WERI-Rb-1 (cell line): ENCODE measurements at regions not wholly inside any gene's neighbourhood (a gene's known extent, or its start where the extent isn't known, plus 50 kb on each side); places are given as distances from the start of the nearest gene placed in this dataset.
A peak's percentile ranks its signal among the peaks of the same experiment; 100 is the strongest.
"Not testable (repeated sequence)": the region's sequence is repeated elsewhere in the genome, so short reads cannot be mapped to it uniquely, and the experiment has no call there.

ENCODE experiments used
- DNase-seq: peaks from one replicate; pipeline ENCODE4 v3.0.0-alpha.2; 2020
- H3K27ac ChIP-seq: fragments of 250-450 bp; sonication (Bioruptor Pico); 2 replicates; pipeline ENCODE4 v1.5.1; 2020; ENCODE audit warnings: mild to moderate bottlenecking, moderate library complexity
- H3K27me3 ChIP-seq: fragments of 250-450 bp; sonication (Bioruptor Pico); 2 replicates; pipeline ENCODE4 v1.5.1; 2021; ENCODE audit warnings: mild to moderate bottlenecking, low read depth, moderate library complexity; ENCODE audit not compliant: insufficient read depth, severe bottlenecking
- H3K36me3 ChIP-seq: fragments of 250-450 bp; sonication (Bioruptor Pico); 2 replicates; pipeline ENCODE4 v1.5.1; 2020; ENCODE audit warnings: mild to moderate bottlenecking, moderate library complexity
- H3K4me3 ChIP-seq: 2 replicates; pipeline ENCODE4 v1.5.1; 2011; ENCODE audit warnings: low read depth, mild to moderate bottlenecking, control low read depth, low read length
- H3K9me3 ChIP-seq: fragments of 250-450 bp; sonication (Bioruptor Pico); 2 replicates; pipeline ENCODE4 v1.5.1; 2021; ENCODE audit warnings: mild to moderate bottlenecking, moderate library complexity; ENCODE audit not compliant: severe bottlenecking
- CTCF ChIP-seq: IDR thresholded peaks from 2 replicates; pipeline ENCODE4 v1.5.1; 2011; ENCODE audit warnings: low read depth, mild to moderate bottlenecking, control low read depth, inconsistent platforms, low read length

GRCh38 chr20:46785958-46786357, 76.5 kb downstream of the SLC2A10 start:
- no peaks in the 10 kb centered on the region for H3K36me3 ChIP-seq
- DNase-seq: no peak
- H3K4me3 ChIP-seq: no peak overlapping the region
- no peaks in the 10 kb centered on the region for H3K27me3 ChIP-seq
- no peaks in the 10 kb centered on the region for H3K9me3 ChIP-seq
- TF ChIP-seq CTCF: no peak
- no peak overlapping the region for H3K27ac ChIP-seq

- H3K36me3 ChIP-seq: no peaks in the 10 kb centered on the region
- DNase-seq: no peak
- TF ChIP-seq CTCF: no peak
- H3K27ac ChIP-seq: no peak overlapping the region
- no peak overlapping the region for H3K4me3 ChIP-seq
- H3K9me3 ChIP-seq: no peaks in the 10 kb centered on the region
- no peaks in the 10 kb centered on the region for H3K27me3 ChIP-seq
These were observed 77.1 kb downstream of the SLC2A10 start for GRCh38 chr20:46786566-46786965.

- peak overlapping the region; percentile 62 for H3K27ac ChIP-seq
- H3K9me3 ChIP-seq: no peaks in the 10 kb centered on the region
- H3K36me3 ChIP-seq: no peaks in the 10 kb centered on the region
- no peaks in the 10 kb centered on the region for H3K27me3 ChIP-seq
- no peak for TF ChIP-seq CTCF
- peak; percentile 77 for DNase-seq
- no peak overlapping the region for H3K4me3 ChIP-seq
These were observed 78.7 kb downstream of the SLC2A10 start for GRCh38 chr20:46787991-46788762.

- H3K4me3 ChIP-seq, H3K27ac ChIP-seq, H3K36me3 ChIP-seq, H3K27me3 ChIP-seq, DNase-seq, H3K9me3 ChIP-seq: not testable (repeated sequence)
These were observed 79.3 kb downstream of the SLC2A10 start for GRCh38 chr20:46788763-46789091.

- no peak for DNase-seq
- H3K36me3 ChIP-seq: no peaks in the 10 kb centered on the region
- H3K9me3 ChIP-seq: no peaks in the 10 kb centered on the region
- H3K27me3 ChIP-seq: no peaks in the 10 kb centered on the region
- no peak for TF ChIP-seq CTCF
- H3K27ac ChIP-seq: no peak overlapping the region
- no peak overlapping the region for H3K4me3 ChIP-seq
These were observed 80.0 kb downstream of the SLC2A10 start for GRCh38 chr20:46789339-46790028.

GRCh38 chr20:46791722-46792416, 82.4 kb downstream of the SLC2A10 start:
- Histone ChIP-seq H3K27me3 (no peaks in the 10 kb centered on the region), H3K27ac (no peak overlapping the region), H3K4me3 (no peak overlapping the region), H3K9me3 (no peaks in the 10 kb centered on the region), H3K36me3 (no peaks in the 10 kb centered on the region)
- no peak for DNase-seq
- peak; percentile 12; the same call in 1 of the 2 replicates for TF ChIP-seq CTCF
